ENCODE measurements at regions not wholly inside any gene's neighbourhood (a gene's known extent, or its start where the extent isn't known, plus 50 kb on each side); places are given as distances from the start of the nearest gene placed in this dataset.
"Not testable (repeated sequence)": the region's sequence is repeated elsewhere in the genome, so short reads cannot be mapped to it uniquely, and the experiment has no call there.

GRCh38 chr18:59971144-59971543, 71.3 kb downstream of the PMAIP1 start:
- TF ChIP-seq, protein P1, sequence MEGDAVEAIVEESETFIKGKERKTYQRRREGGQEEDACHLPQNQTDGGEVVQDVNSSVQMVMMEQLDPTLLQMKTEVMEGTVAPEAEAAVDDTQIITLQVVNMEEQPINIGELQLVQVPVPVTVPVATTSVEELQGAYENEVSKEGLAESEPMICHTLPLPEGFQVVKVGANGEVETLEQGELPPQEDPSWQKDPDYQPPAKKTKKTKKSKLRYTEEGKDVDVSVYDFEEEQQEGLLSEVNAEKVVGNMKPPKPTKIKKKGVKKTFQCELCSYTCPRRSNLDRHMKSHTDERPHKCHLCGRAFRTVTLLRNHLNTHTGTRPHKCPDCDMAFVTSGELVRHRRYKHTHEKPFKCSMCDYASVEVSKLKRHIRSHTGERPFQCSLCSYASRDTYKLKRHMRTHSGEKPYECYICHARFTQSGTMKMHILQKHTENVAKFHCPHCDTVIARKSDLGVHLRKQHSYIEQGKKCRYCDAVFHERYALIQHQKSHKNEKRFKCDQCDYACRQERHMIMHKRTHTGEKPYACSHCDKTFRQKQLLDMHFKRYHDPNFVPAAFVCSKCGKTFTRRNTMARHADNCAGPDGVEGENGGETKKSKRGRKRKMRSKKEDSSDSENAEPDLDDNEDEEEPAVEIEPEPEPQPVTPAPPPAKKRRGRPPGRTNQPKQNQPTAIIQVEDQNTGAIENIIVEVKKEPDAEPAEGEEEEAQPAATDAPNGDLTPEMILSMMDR (IDR thresholded peaks at IDR 0.05): not testable (repeated sequence)
- TF ChIP-seq POLR2A (IDR thresholded peaks at IDR 0.05): not testable (repeated sequence)
